ENCODE measurements at regions not wholly inside any gene's neighbourhood (a gene's known extent, or its start where the extent isn't known, plus 50 kb on each side); places are given as distances from the start of the nearest gene placed in this dataset.

DNA sequence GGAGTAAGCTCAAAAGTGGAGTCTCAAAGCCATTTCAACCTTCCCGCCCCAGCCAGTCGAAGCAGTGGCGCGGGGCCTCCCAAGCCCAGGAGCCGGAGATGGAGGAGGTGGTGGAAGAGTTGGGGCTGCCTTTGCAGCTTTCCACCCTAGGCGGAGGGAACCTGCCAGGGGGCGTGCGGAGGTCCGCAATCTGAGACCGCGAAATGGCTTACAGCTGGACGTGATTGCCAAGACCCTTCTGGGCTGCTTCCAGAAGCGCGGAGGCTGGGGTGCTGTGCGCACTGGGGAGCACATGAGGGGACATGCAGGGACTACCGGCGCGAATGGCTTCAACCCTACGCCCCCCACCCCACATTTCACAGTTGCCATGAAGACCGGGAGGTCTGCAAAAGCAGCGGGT, 86.2 kb downstream of the PRR15 start:
- TF ChIP-seq, protein P1, sequence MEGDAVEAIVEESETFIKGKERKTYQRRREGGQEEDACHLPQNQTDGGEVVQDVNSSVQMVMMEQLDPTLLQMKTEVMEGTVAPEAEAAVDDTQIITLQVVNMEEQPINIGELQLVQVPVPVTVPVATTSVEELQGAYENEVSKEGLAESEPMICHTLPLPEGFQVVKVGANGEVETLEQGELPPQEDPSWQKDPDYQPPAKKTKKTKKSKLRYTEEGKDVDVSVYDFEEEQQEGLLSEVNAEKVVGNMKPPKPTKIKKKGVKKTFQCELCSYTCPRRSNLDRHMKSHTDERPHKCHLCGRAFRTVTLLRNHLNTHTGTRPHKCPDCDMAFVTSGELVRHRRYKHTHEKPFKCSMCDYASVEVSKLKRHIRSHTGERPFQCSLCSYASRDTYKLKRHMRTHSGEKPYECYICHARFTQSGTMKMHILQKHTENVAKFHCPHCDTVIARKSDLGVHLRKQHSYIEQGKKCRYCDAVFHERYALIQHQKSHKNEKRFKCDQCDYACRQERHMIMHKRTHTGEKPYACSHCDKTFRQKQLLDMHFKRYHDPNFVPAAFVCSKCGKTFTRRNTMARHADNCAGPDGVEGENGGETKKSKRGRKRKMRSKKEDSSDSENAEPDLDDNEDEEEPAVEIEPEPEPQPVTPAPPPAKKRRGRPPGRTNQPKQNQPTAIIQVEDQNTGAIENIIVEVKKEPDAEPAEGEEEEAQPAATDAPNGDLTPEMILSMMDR (IDR thresholded peaks at IDR 0.05), result no peak
- TF ChIP-seq EP300 (IDR thresholded peaks at IDR 0.05) (no peak), POLR2A (IDR thresholded peaks at IDR 0.05) (no peak)
